PFSK-1 (cell line): ENCODE measurements at regions not wholly inside any gene's neighbourhood (a gene's known extent, or its start where the extent isn't known, plus 50 kb on each side); places are given as distances from the start of the nearest gene placed in this dataset.

Experiments
- FOXP2 ChIP-seq: optimal IDR thresholded peaks from 2 replicates; pipeline ENCODE3; 2011; ENCODE audit warnings: borderline replicate concordance, control low read depth, inconsistent platforms; ENCODE audit not compliant: insufficient read depth; ENCODE audit errors: extremely low read length, extremely low read depth
- POLR2AphosphoS5 ChIP-seq: IDR thresholded peaks from 2 replicates; pipeline ENCODE4 v1.6.1; 2012; ENCODE audit warnings: low read depth, mild to moderate bottlenecking, control low read depth, low read length, moderate library complexity
- REST ChIP-seq, 2 experiments: IDR thresholded peaks; 2 replicates each; pipeline versions ENCODE4 v1.6.1 to v1.8.0; 2011 to 2012; ENCODE audit warnings: low read depth in 2 of 2, low read length in 2 of 2, control low read depth in 1 of 2, inconsistent platforms in 1 of 2, mild to moderate bottlenecking in 1 of 2, moderate library complexity in 1 of 2; ENCODE audit not compliant: insufficient read depth in 1 of 2
- SIN3A ChIP-seq: IDR thresholded peaks from 2 replicates; pipeline ENCODE4 v1.6.1; 2012; ENCODE audit warnings: mild to moderate bottlenecking, low read length, moderate library complexity, borderline replicate concordance; ENCODE audit not compliant: insufficient read depth
- TAF1 ChIP-seq: IDR thresholded peaks from 2 replicates; pipeline ENCODE4 v1.6.1; 2012; ENCODE audit warnings: low read length, control low read depth, borderline replicate concordance; ENCODE audit not compliant: insufficient read depth

DNA sequence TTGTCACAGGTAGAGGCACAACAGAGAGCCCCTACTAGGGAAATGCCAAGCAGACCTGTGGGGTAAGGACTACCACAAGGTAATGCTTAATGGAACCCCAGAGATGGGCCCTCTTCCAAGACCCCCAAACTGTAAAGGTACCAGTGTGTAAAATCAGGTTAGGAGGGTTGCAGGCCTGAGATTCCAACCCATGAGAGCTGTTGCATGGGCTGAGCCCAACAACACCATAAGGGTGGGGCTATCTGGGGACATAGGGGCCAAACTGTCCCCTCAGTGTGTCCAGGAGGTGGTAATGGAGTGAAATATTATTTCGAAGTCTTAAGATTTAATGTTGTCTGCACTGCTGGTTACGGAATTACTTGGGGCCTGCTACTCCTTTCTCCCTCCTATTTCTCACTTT lies 620.2 kb downstream of the ETNK1 start:
- no peak for TF ChIP-seq SIN3A
- TF ChIP-seq TAF1, result no peak
- no peak for TF ChIP-seq POLR2AphosphoS5
- no peak for TF ChIP-seq REST (IDR thresholded peaks at IDR 0.05; ENCODE audit: insufficient read depth in 1 of 2, low read depth in 2 of 2, low read length in 2 of 2)
- no peak for TF ChIP-seq FOXP2

- TF ChIP-seq TAF1, result no peak
- TF ChIP-seq POLR2AphosphoS5, result no peak
- TF ChIP-seq FOXP2, result no peak
- no peak for TF ChIP-seq REST (IDR thresholded peaks at IDR 0.05; ENCODE audit: insufficient read depth in 1 of 2, low read depth in 2 of 2, low read length in 2 of 2)
- TF ChIP-seq SIN3A, result no peak
These were observed 628.2 kb downstream of the ETNK1 start for GRCh38 chr12:23253191-23253590.

DNA sequence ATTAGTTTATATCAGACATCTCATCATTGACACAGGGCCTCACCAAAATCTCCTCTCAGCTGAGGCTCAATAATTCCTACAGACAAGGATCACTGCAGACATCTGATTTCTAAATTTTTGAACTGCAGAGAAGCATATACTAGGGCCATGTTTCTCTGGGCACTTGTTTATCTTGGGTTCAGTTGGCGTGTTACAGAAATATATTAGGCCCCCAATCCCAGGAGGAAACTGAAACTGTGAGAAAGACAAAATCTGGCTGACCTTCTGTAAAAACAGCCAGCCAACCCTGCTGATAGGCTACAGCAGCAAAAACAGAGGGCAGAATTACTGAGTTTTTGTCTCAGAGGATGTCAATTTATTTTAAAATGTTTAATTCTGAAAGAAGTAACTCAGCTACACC lies 634.6 kb downstream of the ETNK1 start:
- TF ChIP-seq SIN3A (no peak), POLR2AphosphoS5 (no peak), REST (IDR thresholded peaks at IDR 0.05; ENCODE audit: insufficient read depth in 1 of 2, low read depth in 2 of 2, low read length in 2 of 2) (no peak), FOXP2 (no peak), TAF1 (no peak)

DNA sequence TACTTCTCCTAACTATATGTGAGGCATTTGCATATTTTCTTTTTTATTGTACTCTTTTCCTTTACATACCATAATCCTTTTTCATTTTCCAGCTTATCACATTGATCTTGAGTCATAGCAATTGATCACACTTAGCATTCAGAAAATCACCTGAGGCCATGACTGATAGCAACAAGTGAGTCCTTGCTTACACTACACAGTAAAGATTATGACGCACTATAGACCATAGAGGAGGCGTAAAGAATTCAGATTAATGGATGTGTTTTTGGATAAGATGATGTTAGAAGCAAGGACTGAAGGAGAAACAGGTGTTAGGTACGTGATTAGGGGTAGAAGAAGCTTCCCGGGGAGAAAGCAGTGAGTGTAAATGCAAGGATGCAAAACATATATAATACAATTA lies 637.7 kb downstream of the ETNK1 start:
- TF ChIP-seq POLR2AphosphoS5, result no peak
- no peak for TF ChIP-seq FOXP2
- no peak for TF ChIP-seq REST (IDR thresholded peaks at IDR 0.05; ENCODE audit: insufficient read depth in 1 of 2, low read depth in 2 of 2, low read length in 2 of 2)
- no peak for TF ChIP-seq SIN3A
- TF ChIP-seq TAF1, result no peak

GRCh38 chr12:23277831-23278230 lies 652.9 kb downstream of the ETNK1 start:
- TF ChIP-seq POLR2AphosphoS5, result no peak
- no peak for TF ChIP-seq TAF1
- no peak for TF ChIP-seq FOXP2
- TF ChIP-seq REST (IDR thresholded peaks at IDR 0.05; ENCODE audit: insufficient read depth in 1 of 2, low read depth in 2 of 2, low read length in 2 of 2), result no peak
- no peak for TF ChIP-seq SIN3A
